GM18868 (cell line): ENCODE measurements at regions not wholly inside any gene's neighbourhood (a gene's known extent, or its start where the extent isn't known, plus 50 kb on each side); places are given as distances from the start of the nearest gene placed in this dataset.
"Not testable (repeated sequence)": the region's sequence is repeated elsewhere in the genome, so short reads cannot be mapped to it uniquely, and the experiment has no call there.

Source experiments
- ATAC-seq: cut with Tn5 transposase; IDR thresholded peaks from one replicate; pipeline ENCODE4 v1.9.1; 2021; ENCODE audit warnings: mild to moderate bottlenecking, moderate library complexity; ENCODE audit not compliant: unreplicated experiment

DNA sequence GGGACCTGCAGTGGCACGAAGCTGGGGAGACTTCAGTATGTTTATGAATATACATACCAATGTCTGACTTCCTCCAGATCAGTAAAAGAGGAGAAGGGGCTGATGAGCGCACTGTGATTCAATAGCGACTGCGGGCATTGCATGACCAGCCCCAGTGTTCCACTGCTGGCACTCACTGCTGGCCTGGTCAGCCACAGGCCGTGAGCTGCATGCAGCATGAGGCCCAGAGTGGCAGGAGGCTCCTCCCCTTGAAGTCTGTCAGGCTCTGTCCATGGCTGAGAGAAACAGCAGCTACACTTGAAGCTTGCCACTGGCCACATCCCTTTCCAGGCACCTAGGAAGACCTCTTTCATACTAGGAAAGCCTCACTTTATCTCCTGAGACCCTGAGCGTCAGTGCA, 265.9 kb upstream of the CDYL start:
- ATAC-seq, result no peak

GRCh38 chr6:4509506-4509905, 266.7 kb upstream of the CDYL start:
- no peak for ATAC-seq

GRCh38 chr6:4506792-4507191, 269.4 kb upstream of the CDYL start:
- no peak for ATAC-seq

GRCh38 chr6:4506223-4506622, 270.0 kb upstream of the CDYL start:
- ATAC-seq, result no peak

GRCh38 chr6:4504700-4505099, 271.5 kb upstream of the CDYL start:
- ATAC-seq, result no peak

DNA sequence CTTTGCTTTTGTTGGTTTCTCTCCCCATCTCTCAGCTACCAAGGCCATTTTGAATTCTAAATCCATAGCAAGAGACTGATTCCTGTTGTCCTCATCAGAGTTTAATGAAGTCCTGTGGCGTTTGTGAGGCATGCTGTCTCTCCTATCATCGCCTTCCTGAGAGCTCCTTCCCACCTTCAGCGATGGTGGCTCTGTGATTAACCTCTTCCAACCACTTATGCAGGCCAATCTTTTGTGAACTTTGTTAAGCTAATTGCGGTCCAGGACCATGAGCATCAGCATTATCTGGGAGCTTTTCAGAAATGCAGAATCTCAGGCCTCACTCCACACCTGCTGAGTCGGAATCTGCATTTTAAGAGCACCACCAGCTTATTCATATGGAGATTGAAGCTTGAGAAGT, 272.5 kb upstream of the CDYL start:
- no peak for ATAC-seq

DNA sequence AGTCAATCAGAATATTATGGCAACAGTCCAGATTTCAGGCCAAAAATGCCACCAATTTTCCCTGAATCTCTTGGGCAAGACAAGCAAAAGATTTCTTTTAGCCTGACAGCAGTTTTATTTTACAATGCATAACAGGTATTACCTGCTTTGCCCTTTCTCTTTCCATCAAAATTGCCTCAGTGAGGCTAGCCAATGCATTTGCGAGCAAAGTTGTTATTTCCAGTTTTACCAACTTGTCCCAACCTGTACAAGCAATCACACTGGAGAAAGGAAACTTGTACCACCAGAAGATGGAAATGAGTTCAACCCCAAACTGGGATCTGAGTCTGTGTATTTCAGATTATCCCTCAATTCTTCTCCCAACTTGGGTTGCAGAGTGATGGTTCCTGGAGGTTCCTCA, 279.9 kb upstream of the CDYL start:
- no peak for ATAC-seq

- no peak for ATAC-seq
Measured at GRCh38 chr6:4491501-4492260, 284.5 kb upstream of the CDYL start.

GRCh38 chr6:4489538-4489937, 286.7 kb upstream of the CDYL start:
- no peak for ATAC-seq

DNA sequence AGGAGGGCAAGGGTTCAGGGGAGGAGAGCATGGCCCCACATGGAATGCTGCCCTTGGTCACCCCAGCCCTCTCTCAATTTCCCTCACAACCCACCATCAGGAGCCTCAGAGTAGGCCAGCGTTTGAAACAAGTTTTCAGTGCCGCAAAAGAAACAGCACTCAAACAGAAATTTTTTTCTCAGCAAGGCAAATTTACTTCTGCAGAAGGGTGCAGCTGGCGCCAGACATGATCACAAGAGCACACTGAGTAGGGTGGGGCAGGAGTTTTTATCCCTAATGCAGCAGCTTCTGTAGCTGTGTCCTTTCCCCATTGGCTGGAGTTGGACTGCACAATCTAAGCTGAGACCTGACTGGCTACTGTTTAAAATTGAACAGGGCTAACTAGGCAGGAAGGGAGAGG, 287.8 kb upstream of the CDYL start:
- ATAC-seq, result no peak

DNA sequence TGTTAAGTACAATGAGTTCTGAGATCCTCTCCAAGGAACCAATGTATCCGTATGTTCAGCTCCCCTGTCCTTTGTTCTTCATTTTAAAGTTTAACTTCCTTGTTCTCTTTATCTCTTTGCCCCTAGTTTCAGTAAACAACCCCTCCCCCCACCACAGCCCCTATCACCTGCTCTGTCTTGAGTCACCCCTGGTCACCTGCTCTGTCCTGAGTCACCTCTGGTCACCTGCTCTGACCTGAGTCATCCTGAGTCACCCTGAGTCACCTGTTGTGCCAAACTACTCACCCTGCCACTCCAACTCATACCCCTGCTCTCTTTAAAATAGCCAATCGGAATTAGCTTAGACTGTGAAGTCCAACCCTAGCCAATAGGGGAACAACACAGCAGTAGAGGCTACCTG, 288.7 kb upstream of the CDYL start:
- no peak for ATAC-seq

DNA sequence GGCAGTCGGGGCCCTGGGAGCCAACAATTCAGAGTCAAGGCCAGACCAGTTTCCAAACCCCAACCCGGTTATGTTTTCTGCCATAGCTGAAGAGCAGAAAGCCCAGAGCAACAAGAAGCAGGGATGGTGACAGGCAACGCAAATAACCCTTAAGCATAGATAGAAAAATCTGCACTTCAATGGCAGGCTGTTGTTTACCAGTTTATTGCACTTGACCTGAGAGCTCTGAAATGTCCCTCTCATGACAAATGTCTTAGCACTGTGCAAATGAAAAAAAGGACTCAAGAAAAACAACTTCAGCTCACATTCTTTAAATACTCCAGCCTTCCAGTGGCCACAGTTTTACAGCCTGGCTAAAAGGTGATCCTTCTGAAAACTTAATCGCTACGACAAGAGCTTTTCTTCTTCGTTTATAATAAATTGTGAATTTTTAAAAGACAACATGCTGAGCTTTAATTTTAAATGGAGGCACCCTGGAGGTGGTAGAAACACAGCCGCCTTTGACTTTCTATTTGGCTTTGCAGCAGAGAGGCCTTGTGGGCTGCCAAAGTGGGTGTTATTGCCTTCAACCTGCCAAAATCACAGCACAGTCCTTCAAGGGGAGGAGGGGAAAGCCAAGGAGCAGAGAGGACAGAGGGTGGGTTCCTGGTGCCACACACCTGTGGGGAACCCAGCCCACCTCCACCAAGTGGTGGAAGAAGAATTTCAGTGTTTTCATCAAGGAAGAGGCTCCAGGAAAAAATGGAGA, 289.5 kb upstream of the CDYL start:
- no peak for ATAC-seq

- no peak for ATAC-seq
Measured at GRCh38 chr6:4485735-4486134, 290.5 kb upstream of the CDYL start.

GRCh38 chr6:4482461-4482860, 293.7 kb upstream of the CDYL start:
- ATAC-seq, result no peak

- ATAC-seq, result no peak
Measured at GRCh38 chr6:4480788-4481735, 295.1 kb upstream of the CDYL start.

GRCh38 chr6:4478098-4478497, 298.1 kb upstream of the CDYL start:
- no peak for ATAC-seq

DNA sequence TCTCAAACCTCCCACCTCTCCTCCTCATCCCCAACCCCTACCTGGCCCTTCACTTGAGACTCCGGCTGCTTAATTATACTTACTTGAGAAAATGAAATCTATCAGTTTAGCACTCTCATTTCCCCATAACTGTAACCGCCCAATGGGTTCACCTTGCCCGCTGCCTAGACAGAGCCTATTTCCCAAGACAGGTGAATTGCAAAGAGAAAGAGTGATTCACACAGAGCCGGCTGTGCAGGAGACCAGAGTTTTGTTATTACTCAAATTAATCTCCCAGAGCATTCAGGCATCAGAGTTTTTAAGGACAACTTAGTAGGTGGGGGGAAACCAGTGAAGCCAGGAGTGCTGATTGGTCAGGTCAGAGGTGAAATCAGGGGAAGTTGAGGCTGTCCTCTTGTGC, 301.4 kb upstream of the CDYL start:
- ATAC-seq, result peak; percentile 80

DNA sequence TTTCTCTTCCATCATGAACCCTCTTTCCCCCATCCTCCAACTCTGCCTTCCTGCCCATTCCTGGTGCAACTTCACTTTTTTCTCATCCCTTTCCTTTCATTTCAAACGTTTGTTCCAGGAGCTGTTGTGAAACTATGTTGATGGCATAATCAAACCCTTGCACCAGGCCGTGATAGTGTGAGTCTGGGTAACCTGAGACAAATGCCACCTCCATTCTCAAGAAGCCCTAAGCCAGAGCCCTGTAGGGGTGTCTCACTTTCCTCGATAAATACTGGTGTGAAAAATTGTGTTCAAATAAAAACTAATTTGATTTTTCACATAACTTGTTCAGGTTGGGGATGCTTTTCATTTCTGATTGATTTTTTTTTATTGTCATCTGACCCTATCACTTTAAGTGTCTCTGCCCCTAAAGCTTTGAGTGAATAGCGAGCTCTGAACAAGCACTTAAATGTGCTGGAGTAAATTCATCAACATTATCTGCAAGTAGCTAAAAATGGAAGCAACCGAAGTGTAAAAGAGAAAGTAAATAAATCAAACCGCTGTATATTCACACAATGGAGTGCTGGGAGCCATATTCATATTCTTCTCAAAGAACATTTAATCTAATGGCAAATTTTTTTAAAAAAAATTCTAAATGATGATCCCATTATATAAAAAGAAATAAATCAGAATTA, 303.1 kb upstream of the CDYL start:
- no peak for ATAC-seq

GRCh38 chr6:4472222-4472621, 304.0 kb upstream of the CDYL start:
- no peak for ATAC-seq

- not testable (repeated sequence) for ATAC-seq
Measured at GRCh38 chr6:4471515-4471914, 304.7 kb upstream of the CDYL start.

- ATAC-seq, result no peak
Measured at GRCh38 chr6:4470698-4471210, 305.4 kb upstream of the CDYL start.
